Naive thymus-derived CD4-positive, alpha-beta T cell (primary cell): ENCODE measurements at regions not wholly inside any gene's neighbourhood (a gene's known extent, or its start where the extent isn't known, plus 50 kb on each side); places are given as distances from the start of the nearest gene placed in this dataset.

Experiments
- ATAC-seq: fragments of 150-1000 bp; cut with Tn5 transposase; 2 replicates; pipeline ENCODE4 v1.10.0; 2021; ENCODE audit warnings: mild to moderate bottlenecking, moderate library complexity
- CTCF ChIA-PET: fragments of 350-600 bp; sonication (Branson Sonifier 250); formaldehyde crosslinking; loops from one replicate; lab custom pipeline; 2021; ENCODE audit warnings: antibody characterized with exemption; lab: Charles Lee
- POLR2A ChIA-PET: fragments of 350-600 bp; sonication (Branson Sonifier 250); formaldehyde crosslinking; loops from one replicate; lab custom pipeline; 2021; ENCODE audit warnings: antibody characterized with exemption, inconsistent platforms; lab: Charles Lee
- DNase-seq, 9 donors: peaks; one replicate each; pipeline versions ENCODE4 v3.0.0 to v3.0.0-alpha.2; 2020 to 2022; ENCODE audit warnings: mixed read lengths in 1 of 9
- H3K27ac ChIP-seq: one replicate; pipeline ENCODE4 v1.7.0; 2013; ENCODE audit warnings: mild to moderate bottlenecking, low read depth, low read length, moderate library complexity
- H3K27me3 ChIP-seq, 2 donors: one replicate each; pipeline ENCODE4 v1.7.0; 2013; ENCODE audit warnings: low read length in 2 of 2, mild to moderate bottlenecking in 2 of 2, moderate library complexity in 2 of 2; ENCODE audit not compliant: control insufficient read depth in 2 of 2, insufficient read depth in 2 of 2
- H3K36me3 ChIP-seq, 3 experiments: 1 replicate in 2 of 3; 2 replicates in 1 of 3; pipeline ENCODE4 v1.7.0; 2013; ENCODE audit warnings: low read length in 3 of 3, mild to moderate bottlenecking in 3 of 3, moderate library complexity in 1 of 3; ENCODE audit not compliant: insufficient read depth in 3 of 3, control insufficient read depth in 2 of 3
- H3K4me1 ChIP-seq, 2 donors: one replicate each; pipeline ENCODE4 v1.7.0; 2013; ENCODE audit warnings: low read length in 2 of 2, mild to moderate bottlenecking in 2 of 2, moderate library complexity in 1 of 2; ENCODE audit not compliant: control insufficient read depth in 2 of 2, insufficient read depth in 2 of 2
- H3K4me3 ChIP-seq: 2 replicates; pipeline ENCODE4 v1.7.0; 2013; ENCODE audit warnings: mild to moderate bottlenecking, low read length
- H3K9me3 ChIP-seq, 3 experiments: 1 replicate in 2 of 3; 2 replicates in 1 of 3; pipeline ENCODE4 v1.7.0; 2013; ENCODE audit warnings: low read length in 3 of 3; ENCODE audit not compliant: control insufficient read depth in 2 of 3
- H3K27ac Mint-ChIP-seq, 9 donors: one replicate each; pipeline ENCODE4 v1.8.0; 2020 to 2022; ENCODE audit warnings: mixed read lengths in 9 of 9, mild to moderate bottlenecking in 8 of 9, moderate library complexity in 5 of 9, inconsistent platforms in 2 of 9
- H3K27me3 Mint-ChIP-seq, 5 donors: one replicate each; pipeline ENCODE4 v1.8.0; 2021 to 2022; ENCODE audit warnings: mixed read lengths in 5 of 5, mild to moderate bottlenecking in 1 of 5
- H3K36me3 Mint-ChIP-seq, 5 donors: one replicate each; pipeline ENCODE4 v1.8.0; 2020 to 2022; ENCODE audit warnings: mixed read lengths in 5 of 5, mild to moderate bottlenecking in 3 of 5, inconsistent platforms in 1 of 5
- H3K4me1 Mint-ChIP-seq, 7 donors: one replicate each; pipeline ENCODE4 v1.8.0; 2020 to 2022; ENCODE audit warnings: mixed read lengths in 7 of 7, mild to moderate bottlenecking in 3 of 7, inconsistent platforms in 1 of 7
- H3K4me3 Mint-ChIP-seq, 10 donors: one replicate each; pipeline ENCODE4 v1.8.0; 2020 to 2022; ENCODE audit warnings: mild to moderate bottlenecking in 10 of 10, mixed read lengths in 10 of 10, moderate library complexity in 6 of 10, inconsistent platforms in 2 of 10
- H3K9me3 Mint-ChIP-seq, 11 donors: one replicate each; pipeline ENCODE4 v1.8.0; 2020 to 2022; ENCODE audit warnings: mixed read lengths in 11 of 11, mild to moderate bottlenecking in 4 of 11, inconsistent platforms in 1 of 11, moderate library complexity in 1 of 11
- intact Hi-C, 2 donors: fragments of 100-400 bp; cut with micrococcal nuclease; formaldehyde crosslinking; loops; one replicate each; pipeline ENCODE4 v1.15.1; 2023

DNA sequence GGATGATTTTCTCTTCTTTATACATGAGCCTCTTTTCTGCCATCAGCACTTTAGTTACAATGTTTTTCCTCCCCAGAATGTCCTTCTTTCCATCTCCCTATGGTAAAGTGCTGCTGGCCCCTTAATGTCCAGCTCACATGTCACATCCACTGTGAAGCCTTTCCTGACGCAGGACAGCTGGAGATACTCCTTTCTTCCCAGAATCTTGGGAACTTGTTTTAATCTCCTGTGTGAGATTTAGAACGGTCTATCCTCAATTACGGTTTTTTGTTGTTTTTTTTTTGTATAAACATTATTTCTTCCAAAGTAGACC, 147.7 kb upstream of the TSC22D2 start:
- no peaks in the 10 kb centered on the region for H3K9me3 ChIP-seq
- POLR2A ChIA-PET, result no interaction called here
- no peak overlapping the region for H3K4me3 ChIP-seq
- DNase-seq (no peak), ATAC-seq (no peak)
- CTCF ChIA-PET, result interaction anchor here (0.6 kb wide), 1 partner anchor 14 kb away, joined by 3 read pairs; no protein-coding TSS in a partner anchor
- H3K27ac ChIP-seq, result no peak overlapping the region
- no peak overlapping the region for H3K4me3 Mint-ChIP-seq
- H3K9me3 Mint-ChIP-seq, result no peaks in the 10 kb centered on the region
- no peaks in the 10 kb centered on the region for H3K4me1 ChIP-seq
- intact Hi-C loops, result no loop called here
- H3K4me1 Mint-ChIP-seq, result peaks cover 0 to 3% (median 0%) of the 10 kb centered on the region in 7 donors
- no peaks in the 10 kb centered on the region for H3K27me3 ChIP-seq
- H3K27ac Mint-ChIP-seq, result no peak overlapping the region
- no peaks in the 10 kb centered on the region for H3K36me3 Mint-ChIP-seq
- no peaks in the 10 kb centered on the region for H3K36me3 ChIP-seq
- peaks cover 9 to 17% (median 13%) of the 10 kb centered on the region in 5 donors for H3K27me3 Mint-ChIP-seq

DNA sequence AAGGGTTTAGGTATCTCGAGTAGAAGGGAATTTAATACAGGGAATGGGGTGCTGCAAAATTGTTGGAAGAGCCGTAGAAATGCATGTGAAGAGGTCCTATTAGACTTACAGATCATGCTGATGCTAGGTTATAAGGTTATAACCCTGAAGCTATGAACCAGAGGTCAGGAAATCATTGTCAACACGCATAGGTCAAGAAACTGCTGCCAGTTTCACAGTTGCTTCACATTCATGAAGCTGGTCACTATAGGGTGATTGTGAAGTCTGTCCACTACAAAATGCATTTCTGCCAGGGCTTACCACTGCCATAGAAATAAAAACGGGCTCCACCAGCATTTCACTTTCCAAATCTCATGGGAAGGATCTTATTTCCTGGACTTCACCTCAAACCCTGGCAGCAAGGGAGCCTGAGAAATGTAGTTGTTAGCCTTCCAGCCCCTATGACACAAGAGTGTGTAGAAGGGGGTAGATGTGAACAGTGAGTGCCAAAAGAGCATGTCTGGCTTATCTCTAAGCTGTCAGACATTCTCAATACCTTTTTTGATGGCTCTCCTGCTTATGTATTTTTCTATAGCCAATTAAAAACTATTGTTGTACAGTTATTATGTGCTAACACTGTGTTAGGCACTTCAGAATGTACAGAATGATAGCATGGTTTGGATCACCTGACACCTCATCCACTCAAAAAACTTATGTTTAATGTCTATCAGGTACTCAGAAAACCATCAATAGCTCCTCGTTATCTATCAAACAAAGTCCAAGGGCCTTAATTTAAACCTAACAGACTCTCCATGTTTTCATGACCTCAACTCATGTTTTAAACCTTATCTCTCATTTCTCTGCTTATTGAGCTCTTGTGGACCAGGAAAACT, 148.3 kb upstream of the TSC22D2 start:
- Histone ChIP-seq H3K27ac (no peak overlapping the region), H3K27me3 (no peaks in the 10 kb centered on the region), H3K4me1 (no peaks in the 10 kb centered on the region), H3K36me3 (no peaks in the 10 kb centered on the region), H3K9me3 (no peaks in the 10 kb centered on the region), H3K4me3 (no peak overlapping the region)
- H3K27ac Mint-ChIP-seq, result no peak overlapping the region
- ChIA-PET POLR2A (no interaction called here), CTCF (interaction anchor here (0.6 kb wide), 1 partner anchor 13 kb away, joined by 3 read pairs; no protein-coding TSS in a partner anchor)
- H3K4me3 Mint-ChIP-seq, result no peak overlapping the region
- peaks cover 0 to 3% (median 0%) of the 10 kb centered on the region in 7 donors for H3K4me1 Mint-ChIP-seq
- no peaks in the 10 kb centered on the region for H3K36me3 Mint-ChIP-seq
- no peak for DNase-seq
- intact Hi-C loops, result no loop called here
- no peak for ATAC-seq
- no peaks in the 10 kb centered on the region for H3K9me3 Mint-ChIP-seq
- peaks cover 5 to 17% (median 9%) of the 10 kb centered on the region in 5 donors for H3K27me3 Mint-ChIP-seq

DNA sequence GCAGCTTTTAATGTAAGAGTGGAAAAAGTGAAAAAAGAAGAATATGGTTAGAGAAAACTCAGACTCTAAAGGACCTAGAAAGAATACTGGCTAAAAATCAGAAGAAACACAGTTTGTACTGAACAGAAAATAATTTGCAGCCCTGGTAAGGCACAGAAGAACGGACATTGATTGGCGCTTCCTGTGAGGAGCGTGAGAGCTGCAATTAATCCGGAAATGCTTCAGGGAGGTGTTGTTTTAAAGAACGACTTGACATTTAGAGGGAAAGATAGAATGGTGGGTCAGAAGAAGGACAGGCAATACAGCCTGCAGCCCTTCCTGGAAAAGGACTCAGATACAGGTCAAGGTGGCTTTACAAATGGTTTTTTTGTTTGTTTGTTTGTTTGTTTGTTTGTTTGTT, 151.3 kb upstream of the TSC22D2 start:
- Histone ChIP-seq H3K36me3 (no peaks in the 10 kb centered on the region), H3K27ac (no peak overlapping the region), H3K4me1 (no peaks in the 10 kb centered on the region), H3K4me3 (no peak overlapping the region), H3K9me3 (no peaks in the 10 kb centered on the region), H3K27me3 (peaks cover 0 to 4% of the 10 kb centered on the region in 2 donors)
- no peaks in the 10 kb centered on the region for H3K9me3 Mint-ChIP-seq
- no peak for ATAC-seq
- POLR2A ChIA-PET, result no interaction called here
- H3K4me1 Mint-ChIP-seq, result peaks cover 0 to 4% (median 0%) of the 10 kb centered on the region in 7 donors
- H3K27me3 Mint-ChIP-seq, result peaks cover 0 to 20% (median 9%) of the 10 kb centered on the region in 5 donors
- no peaks in the 10 kb centered on the region for H3K36me3 Mint-ChIP-seq
- no peak for DNase-seq
- H3K27ac Mint-ChIP-seq, result no peak overlapping the region
- intact Hi-C loops, result no loop called here
- H3K4me3 Mint-ChIP-seq, result no peak overlapping the region
- CTCF ChIA-PET, result no interaction called here

DNA sequence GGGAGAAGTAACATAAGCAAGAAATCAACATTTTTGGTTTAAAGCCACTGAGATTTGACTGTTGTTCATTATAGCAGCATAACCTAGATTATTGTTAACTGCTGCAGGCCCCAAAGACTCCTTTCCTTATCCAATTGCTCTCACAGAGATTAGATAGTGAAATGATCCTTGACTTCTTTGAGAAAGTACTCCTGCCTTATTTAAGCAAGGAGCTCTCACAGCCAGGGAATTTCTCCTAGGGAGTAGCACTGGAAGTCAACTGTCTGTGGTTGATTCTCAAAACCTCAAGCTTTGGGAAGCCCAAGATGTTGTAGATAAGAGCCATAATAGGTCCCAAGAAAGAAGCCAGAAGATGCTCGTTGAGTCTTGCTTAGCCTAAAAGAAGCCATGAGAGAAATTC, 151.8 kb upstream of the TSC22D2 start:
- DNase-seq (no peak), ATAC-seq (no peak)
- Mint-ChIP-seq H3K4me3 (no peak overlapping the region), H3K36me3 (no peaks in the 10 kb centered on the region), H3K27ac (no peak overlapping the region), H3K9me3 (no peaks in the 10 kb centered on the region), H3K4me1 (peaks cover 0 to 4% (median 0%) of the 10 kb centered on the region in 7 donors), H3K27me3 (peaks cover 0 to 22% (median 9%) of the 10 kb centered on the region in 5 donors)
- ChIA-PET CTCF (no interaction called here), POLR2A (no interaction called here)
- intact Hi-C loops, result no loop called here
- no peaks in the 10 kb centered on the region for H3K4me1 ChIP-seq
- H3K36me3 ChIP-seq, result no peaks in the 10 kb centered on the region
- H3K9me3 ChIP-seq, result no peaks in the 10 kb centered on the region
- peaks cover 0 to 4% of the 10 kb centered on the region in 2 donors for H3K27me3 ChIP-seq
- no peak overlapping the region for H3K4me3 ChIP-seq
- no peak overlapping the region for H3K27ac ChIP-seq

DNA sequence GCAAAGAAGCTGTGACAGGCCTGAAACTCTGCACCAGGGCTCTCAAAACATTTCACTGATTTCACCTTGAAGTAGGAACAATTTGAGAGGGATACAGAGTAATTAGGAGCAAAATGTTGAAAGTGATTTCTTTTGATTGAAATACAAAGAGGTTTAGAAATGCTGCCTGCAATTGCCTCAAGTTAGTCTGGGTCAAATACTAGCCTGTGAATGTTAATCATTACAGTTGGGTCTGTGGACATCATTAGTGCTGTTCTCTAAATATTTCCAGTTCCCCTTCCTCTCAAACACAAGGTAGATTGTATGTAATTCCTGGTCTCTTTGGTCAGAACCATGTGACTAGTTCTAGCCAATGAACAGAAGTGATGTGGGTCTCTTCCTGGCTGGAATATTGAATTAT, 152.3 kb upstream of the TSC22D2 start:
- intact Hi-C loops, result no loop called here
- H3K27ac ChIP-seq, result no peak overlapping the region

DNA sequence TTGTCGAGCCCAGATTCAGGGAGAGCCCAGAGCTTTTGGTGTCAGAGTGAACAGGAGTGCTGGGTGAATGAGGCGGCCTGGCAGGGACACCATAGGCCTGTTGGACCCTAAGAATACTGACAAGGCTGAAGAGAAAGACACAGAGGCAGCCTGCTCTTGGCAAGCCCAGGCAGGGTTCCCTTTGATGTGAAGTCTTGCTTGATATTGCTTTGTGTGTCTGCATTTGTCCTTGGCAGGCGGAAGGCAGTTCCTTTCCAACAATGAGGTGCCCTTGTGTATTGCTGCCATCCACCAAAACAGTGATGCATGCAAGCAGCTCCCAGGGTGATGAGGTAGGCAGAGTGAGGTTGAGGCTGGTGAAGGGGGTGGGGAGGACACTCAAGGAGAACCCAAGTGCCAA, 152.7 kb upstream of the TSC22D2 start:
- H3K27me3 ChIP-seq, result peaks cover 0 to 4% of the 10 kb centered on the region in 2 donors
- POLR2A ChIA-PET, result no interaction called here
- DNase-seq, result no peak
- H3K9me3 ChIP-seq, result no peaks in the 10 kb centered on the region
- Mint-ChIP-seq H3K27me3 (peaks cover 0 to 27% (median 12%) of the 10 kb centered on the region in 5 donors), H3K27ac (no peak overlapping the region), H3K9me3 (no peaks in the 10 kb centered on the region), H3K36me3 (no peaks in the 10 kb centered on the region), H3K4me1 (peaks cover 0 to 4% (median 0%) of the 10 kb centered on the region in 7 donors), H3K4me3 (no peak overlapping the region)
- ATAC-seq, result no peak
- H3K36me3 ChIP-seq, result no peaks in the 10 kb centered on the region
- no peak overlapping the region for H3K27ac ChIP-seq
- H3K4me1 ChIP-seq, result no peaks in the 10 kb centered on the region
- intact Hi-C loops, result no loop called here
- no peak overlapping the region for H3K4me3 ChIP-seq
- CTCF ChIA-PET, result no interaction called here

More for the DNA sequence above, 152.3 kb upstream of the TSC22D2 start:
- Histone ChIP-seq H3K4me3 (no peak overlapping the region), H3K36me3 (no peaks in the 10 kb centered on the region), H3K9me3 (no peaks in the 10 kb centered on the region), H3K27me3 (peaks cover 0 to 4% of the 10 kb centered on the region in 2 donors), H3K4me1 (no peaks in the 10 kb centered on the region)
- DNase-seq (no peak), ATAC-seq (no peak)
- no peaks in the 10 kb centered on the region for H3K9me3 Mint-ChIP-seq
- peaks cover 0 to 23% (median 9%) of the 10 kb centered on the region in 5 donors for H3K27me3 Mint-ChIP-seq
- ChIA-PET POLR2A (no interaction called here), CTCF (no interaction called here)
- H3K4me3 Mint-ChIP-seq, result no peak overlapping the region
- no peak overlapping the region for H3K27ac Mint-ChIP-seq
- H3K36me3 Mint-ChIP-seq, result no peaks in the 10 kb centered on the region
- H3K4me1 Mint-ChIP-seq, result peaks cover 0 to 4% (median 0%) of the 10 kb centered on the region in 7 donors

DNA sequence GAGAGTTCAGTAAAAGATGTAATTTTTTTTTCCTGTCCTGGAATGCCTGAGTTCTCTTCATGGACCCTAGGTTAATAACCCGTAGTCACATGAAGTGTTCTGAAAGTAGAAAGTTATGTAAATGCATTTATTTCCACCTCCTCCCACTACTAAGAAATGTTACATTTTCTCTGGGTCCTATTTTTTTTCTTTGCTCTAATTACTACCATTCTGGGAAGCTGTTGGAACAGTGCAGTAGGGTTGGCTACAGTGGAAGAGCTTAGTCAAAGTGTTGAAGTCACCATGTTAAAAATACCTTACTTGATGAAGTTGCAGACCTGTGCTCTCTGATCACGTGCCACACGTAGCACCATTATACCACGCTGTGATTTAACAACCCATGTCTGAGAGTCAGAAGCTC, 153.8 kb upstream of the TSC22D2 start:
- no peaks in the 10 kb centered on the region for H3K9me3 ChIP-seq
- Mint-ChIP-seq H3K27me3 (peaks cover 0 to 30% (median 14%) of the 10 kb centered on the region in 5 donors), H3K4me1 (peaks cover 0 to 4% (median 0%) of the 10 kb centered on the region in 7 donors), H3K9me3 (no peaks in the 10 kb centered on the region), H3K27ac (no peak overlapping the region), H3K4me3 (no peak overlapping the region), H3K36me3 (no peaks in the 10 kb centered on the region)
- no peak overlapping the region for H3K4me3 ChIP-seq
- H3K4me1 ChIP-seq, result no peaks in the 10 kb centered on the region
- CTCF ChIA-PET, result no interaction called here
- intact Hi-C loops, result no loop called here
- no peak for DNase-seq
- H3K27ac ChIP-seq, result no peak overlapping the region
- no peaks in the 10 kb centered on the region for H3K36me3 ChIP-seq
- POLR2A ChIA-PET, result no interaction called here
- no peak for ATAC-seq
- H3K27me3 ChIP-seq, result peaks cover 0 to 4% of the 10 kb centered on the region in 2 donors
